ENCODE measurements at regions not wholly inside any gene's neighbourhood (a gene's known extent, or its start where the extent isn't known, plus 50 kb on each side); places are given as distances from the start of the nearest gene placed in this dataset.
"Not testable (repeated sequence)": the region's sequence is repeated elsewhere in the genome, so short reads cannot be mapped to it uniquely, and the experiment has no call there.

DNA sequence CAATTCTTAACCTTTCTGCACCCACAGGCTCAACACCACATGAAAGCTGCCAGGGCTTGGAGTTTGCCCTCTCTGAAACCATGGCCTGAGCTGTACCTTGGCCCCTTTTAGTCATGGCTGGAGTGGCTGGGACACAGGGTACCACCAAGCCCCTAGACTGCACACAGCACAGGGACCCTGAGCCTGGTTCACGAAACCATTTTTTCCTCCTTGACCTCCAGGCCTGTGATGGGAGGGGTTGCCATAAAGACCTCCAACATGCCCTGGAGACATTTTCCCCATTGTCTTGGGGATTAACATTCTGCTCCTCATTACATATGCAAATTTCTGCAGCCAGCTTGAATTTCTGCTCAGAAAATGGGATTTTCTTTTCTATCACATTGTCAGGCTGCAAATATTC lies 113.4 kb downstream of the XPNPEP1 start:
- DNase-seq, result not testable (repeated sequence)

DNA sequence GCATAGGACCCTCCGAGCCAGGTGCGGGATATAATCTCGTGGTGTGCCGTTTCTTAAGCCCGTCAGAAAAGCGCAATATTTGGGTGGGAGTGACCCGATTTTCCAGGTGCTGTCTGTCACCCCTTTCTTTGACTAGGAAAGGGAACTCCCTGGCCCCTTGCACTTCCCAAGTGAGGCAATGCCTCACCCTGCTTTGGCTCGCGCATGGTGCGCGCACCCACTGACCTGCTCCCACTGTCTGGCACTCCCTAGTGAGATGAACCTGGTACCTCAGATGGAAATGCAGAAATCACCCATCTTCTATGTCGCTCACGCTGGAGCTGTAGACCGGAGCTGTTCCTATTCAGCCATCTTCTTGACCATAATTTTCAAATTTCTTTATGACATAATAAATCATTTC lies 122.1 kb downstream of the XPNPEP1 start:
- DNase-seq, result not testable (repeated sequence)

GRCh38 chr10:109790647-109791046 lies 132.7 kb downstream of the XPNPEP1 start:
- DNase-seq, result no peak

- DNase-seq, result no peak
These were observed 139.1 kb downstream of the XPNPEP1 start for GRCh38 chr10:109784236-109784635.

DNA sequence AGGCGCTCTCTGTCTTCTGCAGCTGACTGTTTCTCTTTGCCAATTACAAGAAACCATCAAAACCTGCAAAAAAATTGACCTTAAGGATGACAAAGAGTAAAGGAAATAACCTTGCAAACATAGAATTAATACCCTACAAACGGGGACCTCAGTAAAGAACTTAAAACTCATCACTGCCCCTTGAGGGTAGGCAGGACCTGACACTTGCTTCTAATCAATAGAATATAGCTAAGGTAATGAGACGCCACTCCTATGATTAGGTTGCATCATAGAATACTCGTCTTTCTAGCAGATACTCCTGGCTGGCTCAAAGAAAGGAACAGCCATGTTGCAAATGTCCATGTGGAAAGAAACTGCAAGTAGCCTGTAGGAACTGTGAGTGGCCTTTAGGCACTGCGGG lies 140.0 kb downstream of the XPNPEP1 start:
- DNase-seq, result no peak

GRCh38 chr10:109780997-109781396 lies 142.3 kb downstream of the XPNPEP1 start:
- no peak for DNase-seq

DNA sequence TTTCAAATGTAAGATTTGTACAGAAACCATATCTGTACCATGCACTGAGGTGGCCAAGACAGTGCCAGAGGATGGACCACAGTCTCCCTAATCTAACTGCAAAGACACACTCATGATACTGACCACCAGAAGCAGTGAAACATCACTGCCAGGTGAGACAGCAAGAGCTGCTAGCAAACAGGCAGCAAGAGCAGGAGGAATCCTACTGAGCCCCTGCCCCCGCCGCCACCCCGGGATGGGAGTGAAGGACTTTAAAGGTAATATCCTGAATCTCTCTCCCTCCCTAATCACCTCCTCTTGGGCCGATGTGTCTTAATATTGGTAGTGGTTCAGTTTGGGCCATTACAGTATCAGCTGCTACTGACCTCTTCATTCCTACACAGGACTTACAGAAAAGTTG lies 144.3 kb downstream of the XPNPEP1 start:
- no peak for DNase-seq

DNA sequence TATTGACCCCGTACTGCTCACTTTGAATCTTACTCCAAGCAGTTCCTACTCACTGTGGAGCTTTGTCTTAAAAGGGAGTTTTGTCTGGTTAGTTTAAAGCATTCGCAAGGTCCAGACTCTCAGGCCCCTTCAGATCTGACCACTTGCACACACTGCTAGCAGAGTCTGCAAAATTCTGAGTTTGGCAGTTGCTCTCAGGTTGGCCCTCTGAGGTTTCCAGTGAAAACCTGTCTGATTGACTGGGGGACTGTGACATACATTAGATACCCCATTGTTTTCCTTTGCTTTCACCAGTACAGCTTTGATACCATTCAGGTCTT lies 149.2 kb downstream of the XPNPEP1 start:
- no peak for DNase-seq

DNA sequence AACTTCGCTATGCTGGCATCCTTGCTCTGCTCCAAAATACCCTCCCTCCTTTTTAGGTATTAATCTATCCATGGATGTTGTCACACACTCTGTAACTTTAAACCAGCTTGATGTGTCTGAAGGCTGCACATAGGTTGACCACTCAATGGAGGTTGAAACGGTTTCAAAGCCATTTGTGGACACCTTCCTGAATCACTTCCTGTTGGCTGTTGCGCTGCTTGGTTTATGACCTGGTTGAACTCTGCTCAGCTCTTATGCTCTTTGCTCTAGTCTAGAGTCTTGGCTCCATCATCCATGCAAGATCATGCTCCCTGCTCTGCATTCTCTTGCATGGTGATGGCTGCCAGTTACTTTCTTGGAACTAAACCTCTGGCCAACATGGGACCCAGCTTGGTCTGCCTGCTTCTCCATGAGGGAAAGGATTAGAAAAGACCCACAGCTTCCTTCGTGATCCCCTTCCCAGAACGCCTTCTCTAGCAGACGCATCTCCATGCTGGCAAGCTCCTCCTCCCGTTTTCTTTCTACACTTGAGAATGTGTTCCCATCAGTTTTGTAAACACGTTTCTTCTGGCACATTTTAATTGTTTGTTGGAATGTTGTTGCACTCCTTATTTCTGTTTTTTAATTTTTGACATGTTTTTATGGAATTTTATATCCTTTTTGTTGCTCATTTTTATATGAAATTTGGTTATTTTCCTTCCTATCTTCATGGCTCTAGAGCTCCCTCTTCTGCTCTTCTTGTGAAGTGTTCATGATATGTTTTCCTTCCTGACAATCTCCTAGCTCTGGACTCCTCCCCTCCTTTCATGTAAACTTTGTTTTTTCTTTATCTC lies 149.8 kb downstream of the XPNPEP1 start:
- no peak for DNase-seq

DNA sequence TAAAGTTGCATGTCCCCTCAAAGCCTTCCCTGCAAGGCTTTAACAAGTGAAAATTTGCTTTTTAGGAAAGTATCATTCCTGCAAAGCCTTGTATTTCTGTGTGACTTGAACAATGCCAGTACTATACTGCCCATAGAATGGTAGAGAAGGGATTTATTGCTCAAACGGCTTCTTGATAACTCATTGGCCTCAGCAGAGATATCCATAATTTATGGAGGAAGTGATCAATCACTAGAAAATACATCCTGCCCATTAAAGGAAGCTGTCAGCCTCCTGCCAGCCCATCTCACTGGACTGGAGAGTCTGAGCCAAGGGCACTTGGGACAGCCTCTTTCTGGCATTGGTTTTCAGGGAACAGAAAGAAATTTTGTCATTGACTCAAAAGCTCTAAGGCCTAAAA lies 152.6 kb downstream of the XPNPEP1 start:
- DNase-seq, result no peak

DNA sequence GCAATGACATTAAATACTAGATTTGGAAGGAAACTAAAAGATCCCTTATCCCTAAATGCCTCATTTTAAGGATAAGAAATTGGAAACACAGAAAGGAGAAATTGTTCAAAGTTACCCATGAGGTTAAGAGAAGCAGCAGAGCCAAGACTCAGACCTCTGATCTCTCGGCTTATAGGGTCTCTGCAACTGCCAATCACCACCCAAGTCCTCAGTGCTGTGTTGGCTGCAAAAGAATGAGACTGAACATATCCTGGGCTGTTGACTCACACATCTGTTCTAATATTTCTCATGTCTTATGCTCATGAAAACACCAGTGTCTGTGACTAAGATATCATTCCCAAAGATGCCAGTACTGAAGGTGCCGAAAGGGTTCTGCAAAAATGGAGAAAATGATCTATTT lies 153.3 kb downstream of the XPNPEP1 start:
- DNase-seq, result no peak

- no peak for DNase-seq
These were observed 157.5 kb downstream of the XPNPEP1 start for GRCh38 chr10:109765838-109766237.

GRCh38 chr10:109762555-109762954 lies 160.8 kb downstream of the XPNPEP1 start:
- DNase-seq, result no peak

DNA sequence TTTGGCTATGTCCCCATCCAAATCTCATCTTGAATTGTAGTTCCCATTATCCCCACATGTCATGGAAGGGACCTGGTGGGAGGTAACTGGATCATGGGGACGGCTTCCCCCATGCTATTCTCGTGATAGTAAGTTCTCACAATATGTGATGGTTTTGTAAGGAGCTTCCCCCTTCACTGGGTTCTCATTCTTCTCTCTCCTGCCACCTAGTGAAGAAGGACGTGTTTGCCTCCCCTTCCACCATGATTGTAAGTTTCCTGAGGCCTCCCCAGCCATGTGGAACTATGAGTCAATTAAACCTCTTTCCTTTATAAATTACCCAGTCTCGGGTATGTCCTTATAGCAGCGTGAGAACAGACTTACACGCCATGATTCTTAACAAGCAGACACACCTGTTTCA lies 165.6 kb downstream of the XPNPEP1 start:
- DNase-seq, result not testable (repeated sequence)

- no peak for DNase-seq
These were observed 176.4 kb downstream of the XPNPEP1 start for GRCh38 chr10:109746861-109747260.

DNA sequence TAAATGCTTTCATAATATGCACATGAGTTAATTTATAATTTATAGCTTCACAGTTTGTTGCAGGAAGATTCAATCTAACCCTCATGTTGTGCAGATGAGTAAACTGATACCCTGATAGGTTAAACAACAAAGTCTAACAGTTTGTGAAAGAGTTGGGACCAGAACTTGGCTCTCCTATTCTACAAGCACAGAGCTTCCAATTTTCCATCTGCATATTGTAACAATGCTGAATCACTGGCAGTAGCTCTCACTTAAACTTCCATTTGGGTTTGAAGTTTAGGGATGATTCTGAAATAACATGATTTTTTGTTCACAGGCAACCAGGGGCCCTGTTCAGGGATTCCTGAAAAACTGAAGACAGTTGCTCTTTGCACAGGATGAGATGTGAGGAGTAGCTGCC lies 179.3 kb downstream of the XPNPEP1 start:
- no peak for DNase-seq

DNA sequence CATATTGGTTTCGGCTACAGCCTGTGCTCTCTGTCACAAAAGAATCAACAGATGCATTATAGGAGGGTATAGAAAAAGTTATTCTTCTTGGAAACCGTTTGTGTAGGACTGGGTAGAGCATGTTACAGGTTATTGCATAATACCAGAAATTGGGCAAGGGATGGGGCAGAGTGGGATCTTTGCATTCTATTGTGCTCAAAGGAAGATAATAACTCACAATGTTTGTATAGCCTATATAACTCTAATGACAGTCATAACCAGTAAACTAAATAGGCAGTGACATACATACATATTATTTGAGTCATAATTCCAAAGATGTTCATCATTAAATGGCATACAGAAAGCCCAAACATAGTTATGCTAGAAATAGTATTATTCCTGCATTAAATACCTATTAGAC lies 179.7 kb downstream of the XPNPEP1 start:
- DNase-seq, result no peak

GRCh38 chr10:109743146-109743545 lies 180.2 kb downstream of the XPNPEP1 start:
- DNase-seq, result no peak

DNA sequence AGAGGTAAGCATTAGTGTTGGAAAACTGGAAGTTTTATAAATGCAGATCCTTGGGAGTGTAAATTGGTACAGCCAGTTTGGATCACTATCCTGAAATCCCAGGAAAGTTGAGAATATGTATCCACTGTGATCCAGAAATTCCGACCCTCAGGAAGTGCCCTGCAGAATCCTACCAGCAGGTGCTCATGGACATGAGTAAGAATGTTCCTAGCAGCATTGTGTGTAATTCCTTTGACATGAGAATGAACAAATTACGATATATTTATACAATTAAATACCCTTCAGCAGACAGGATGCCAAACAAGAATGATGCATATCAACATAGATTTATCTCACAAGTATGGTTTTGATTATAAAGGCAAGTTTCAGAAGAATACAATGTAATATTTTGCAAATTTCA lies 181.6 kb downstream of the XPNPEP1 start:
- DNase-seq, result no peak

GRCh38 chr10:109740436-109740835 lies 182.9 kb downstream of the XPNPEP1 start:
- DNase-seq, result no peak

DNA sequence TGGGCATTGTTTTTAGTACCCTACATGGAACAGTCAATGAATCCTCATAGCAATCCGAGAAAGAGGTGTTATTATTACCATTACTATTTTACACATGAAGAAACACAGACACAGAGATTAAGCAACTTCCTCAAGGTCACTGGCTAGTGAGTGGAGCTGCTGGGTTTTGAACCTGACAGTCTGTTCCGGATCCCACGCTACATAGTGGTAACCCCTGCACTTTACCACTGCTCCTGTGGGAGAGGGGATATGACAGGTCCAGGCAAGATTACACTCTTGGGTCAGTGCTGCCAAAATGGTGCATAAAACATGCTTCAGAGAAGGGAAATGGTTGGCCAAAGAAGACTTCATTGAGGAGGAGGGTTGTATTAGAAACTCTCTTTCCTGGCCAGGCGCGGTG lies 185.7 kb downstream of the XPNPEP1 start:
- no peak for DNase-seq

GRCh38 chr10:109737009-109737408 lies 186.3 kb downstream of the XPNPEP1 start:
- no peak for DNase-seq

GRCh38 chr10:109735776-109736175 lies 187.5 kb downstream of the XPNPEP1 start:
- no peak for DNase-seq

GRCh38 chr10:109732254-109732965 lies 190.9 kb downstream of the XPNPEP1 start:
- no peak for DNase-seq

DNA sequence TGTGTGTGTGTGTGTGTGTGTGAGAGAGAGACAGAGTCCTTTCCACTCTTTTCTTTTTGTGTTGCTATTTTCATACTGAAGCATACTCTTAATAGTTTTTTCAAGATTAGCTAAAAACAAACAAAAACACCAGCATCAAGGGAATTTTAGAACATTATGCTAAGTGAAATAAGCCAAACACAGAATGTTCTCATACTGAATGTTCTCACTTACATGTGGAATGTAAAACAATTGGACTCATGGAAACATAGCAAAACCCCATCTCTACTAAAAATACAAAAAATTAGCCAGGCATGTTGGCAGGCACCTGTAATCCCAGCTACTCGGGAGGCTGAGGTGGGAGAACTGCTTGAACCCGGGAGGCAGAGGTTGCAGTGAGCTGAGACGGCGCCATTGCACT lies 193.4 kb downstream of the XPNPEP1 start:
- not testable (repeated sequence) for DNase-seq

All from CD4-positive, alpha-beta T cell treated with Interleukin-21 for 1 hour (primary cell).